NB4 (cell line): ENCODE measurements at regions not wholly inside any gene's neighbourhood (a gene's known extent, or its start where the extent isn't known, plus 50 kb on each side); places are given as distances from the start of the nearest gene placed in this dataset.

Experiments used
- POLR2A ChIP-seq: IDR thresholded peaks from 2 replicates; pipeline ENCODE4 v1.6.1; 2011; ENCODE audit warnings: mild to moderate bottlenecking; ENCODE audit not compliant: insufficient read length; ENCODE audit errors: extremely low read depth
- TF ChIP-seq, protein P1 (sequence below): IDR thresholded peaks from one replicate; pipeline ENCODE4 v1.5.1; 2012; ENCODE audit warnings: low read depth, low read length
- TF ChIP-seq, protein P2 (sequence below): IDR thresholded peaks from 2 replicates; pipeline ENCODE4 v1.6.1; 2011; ENCODE audit warnings: low read depth, low read length

DNA sequence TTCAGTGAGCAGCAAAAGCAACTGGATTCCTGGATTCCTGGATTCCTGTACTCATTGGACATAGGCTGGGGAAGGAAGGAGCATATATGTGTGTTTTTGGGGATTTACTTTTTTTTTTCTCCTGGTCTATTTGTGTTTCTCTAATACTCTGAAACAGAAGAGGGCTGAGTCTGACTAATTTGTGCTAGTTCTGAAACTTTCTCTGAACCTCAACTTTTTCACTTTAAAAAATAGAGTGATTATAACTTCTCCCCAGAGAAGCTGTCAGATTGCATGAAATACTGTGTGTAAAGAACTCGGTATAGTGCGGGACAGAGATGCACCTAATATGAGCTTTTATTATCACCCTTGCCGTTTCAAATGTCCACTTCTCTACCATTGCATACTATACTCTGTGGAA lies 529.5 kb downstream of the TMTC2 start:
- TF ChIP-seq, protein P1, sequence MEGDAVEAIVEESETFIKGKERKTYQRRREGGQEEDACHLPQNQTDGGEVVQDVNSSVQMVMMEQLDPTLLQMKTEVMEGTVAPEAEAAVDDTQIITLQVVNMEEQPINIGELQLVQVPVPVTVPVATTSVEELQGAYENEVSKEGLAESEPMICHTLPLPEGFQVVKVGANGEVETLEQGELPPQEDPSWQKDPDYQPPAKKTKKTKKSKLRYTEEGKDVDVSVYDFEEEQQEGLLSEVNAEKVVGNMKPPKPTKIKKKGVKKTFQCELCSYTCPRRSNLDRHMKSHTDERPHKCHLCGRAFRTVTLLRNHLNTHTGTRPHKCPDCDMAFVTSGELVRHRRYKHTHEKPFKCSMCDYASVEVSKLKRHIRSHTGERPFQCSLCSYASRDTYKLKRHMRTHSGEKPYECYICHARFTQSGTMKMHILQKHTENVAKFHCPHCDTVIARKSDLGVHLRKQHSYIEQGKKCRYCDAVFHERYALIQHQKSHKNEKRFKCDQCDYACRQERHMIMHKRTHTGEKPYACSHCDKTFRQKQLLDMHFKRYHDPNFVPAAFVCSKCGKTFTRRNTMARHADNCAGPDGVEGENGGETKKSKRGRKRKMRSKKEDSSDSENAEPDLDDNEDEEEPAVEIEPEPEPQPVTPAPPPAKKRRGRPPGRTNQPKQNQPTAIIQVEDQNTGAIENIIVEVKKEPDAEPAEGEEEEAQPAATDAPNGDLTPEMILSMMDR, result no peak
- no peak for TF ChIP-seq POLR2A
- TF ChIP-seq, protein P2, sequence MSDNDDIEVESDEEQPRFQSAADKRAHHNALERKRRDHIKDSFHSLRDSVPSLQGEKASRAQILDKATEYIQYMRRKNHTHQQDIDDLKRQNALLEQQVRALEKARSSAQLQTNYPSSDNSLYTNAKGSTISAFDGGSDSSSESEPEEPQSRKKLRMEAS, result no peak
